Type B pancreatic cell (in vitro differentiated cells): ENCODE measurements at regions not wholly inside any gene's neighbourhood (a gene's known extent, or its start where the extent isn't known, plus 50 kb on each side); places are given as distances from the start of the nearest gene placed in this dataset.

Experiments used
- DNase-seq: peaks from one replicate; pipeline ENCODE4 v3.0.0; 2021; ENCODE audit warnings: mixed read lengths; ENCODE audit not compliant: unreplicated experiment; ENCODE audit errors: extremely low spot score
- H3K27ac Mint-ChIP-seq: 2 replicates; pipeline ENCODE4 v1.8.0; 2021; ENCODE audit warnings: mild to moderate bottlenecking, mixed read lengths
- H3K27me3 Mint-ChIP-seq: 2 replicates; pipeline ENCODE4 v1.8.0; 2021; ENCODE audit warnings: mixed read lengths
- H3K36me3 Mint-ChIP-seq: 2 replicates; pipeline ENCODE4 v1.8.0; 2021; ENCODE audit warnings: mixed read lengths
- H3K4me1 Mint-ChIP-seq: one replicate; pipeline ENCODE4 v1.8.0; 2021; ENCODE audit warnings: mixed read lengths; ENCODE audit not compliant: unreplicated experiment
- H3K4me3 Mint-ChIP-seq: 2 replicates; pipeline ENCODE4 v1.8.0; 2021; ENCODE audit warnings: mild to moderate bottlenecking, mixed read lengths
- H3K9me3 Mint-ChIP-seq: 2 replicates; pipeline ENCODE4 v1.8.0; 2021; ENCODE audit warnings: mixed read lengths
- TF ChIP-seq, protein P1 (sequence below): fragments of 200-600 bp; sonication (generic); conservative IDR thresholded peaks from 2 replicates; pipeline ENCODE4 v1.5.0; 2021; ENCODE audit warnings: antibody characterized with exemption, mild to moderate bottlenecking

DNA sequence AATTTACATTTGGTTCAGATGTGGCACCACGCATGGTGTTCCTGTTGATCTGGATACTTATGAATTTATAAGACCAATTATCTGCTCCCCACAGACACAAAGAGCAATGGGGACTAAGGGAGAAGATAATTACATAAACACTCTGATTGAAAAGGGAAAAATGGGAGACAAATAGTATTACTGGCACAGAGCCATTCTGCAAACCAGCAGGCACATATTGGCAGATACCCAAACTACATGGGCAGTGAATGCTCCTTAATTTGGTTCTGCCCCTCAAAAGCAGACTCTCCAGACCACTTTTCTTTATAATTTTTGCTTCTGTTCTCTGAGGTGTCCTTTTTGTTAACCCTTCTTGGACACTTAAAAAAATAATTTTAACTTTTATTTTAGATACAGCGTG is 1674.2 kb downstream of the PCDH9 start:
- DNase-seq, result no peak
- Mint-ChIP-seq H3K4me3 (no peak overlapping the region), H3K4me1 (peaks cover 11% of the 10 kb centered on the region), H3K27ac (no peak overlapping the region), H3K36me3 (no peaks in the 10 kb centered on the region), H3K27me3 (no peaks in the 10 kb centered on the region), H3K9me3 (peaks cover 16% of the 10 kb centered on the region)
- TF ChIP-seq, protein P1, sequence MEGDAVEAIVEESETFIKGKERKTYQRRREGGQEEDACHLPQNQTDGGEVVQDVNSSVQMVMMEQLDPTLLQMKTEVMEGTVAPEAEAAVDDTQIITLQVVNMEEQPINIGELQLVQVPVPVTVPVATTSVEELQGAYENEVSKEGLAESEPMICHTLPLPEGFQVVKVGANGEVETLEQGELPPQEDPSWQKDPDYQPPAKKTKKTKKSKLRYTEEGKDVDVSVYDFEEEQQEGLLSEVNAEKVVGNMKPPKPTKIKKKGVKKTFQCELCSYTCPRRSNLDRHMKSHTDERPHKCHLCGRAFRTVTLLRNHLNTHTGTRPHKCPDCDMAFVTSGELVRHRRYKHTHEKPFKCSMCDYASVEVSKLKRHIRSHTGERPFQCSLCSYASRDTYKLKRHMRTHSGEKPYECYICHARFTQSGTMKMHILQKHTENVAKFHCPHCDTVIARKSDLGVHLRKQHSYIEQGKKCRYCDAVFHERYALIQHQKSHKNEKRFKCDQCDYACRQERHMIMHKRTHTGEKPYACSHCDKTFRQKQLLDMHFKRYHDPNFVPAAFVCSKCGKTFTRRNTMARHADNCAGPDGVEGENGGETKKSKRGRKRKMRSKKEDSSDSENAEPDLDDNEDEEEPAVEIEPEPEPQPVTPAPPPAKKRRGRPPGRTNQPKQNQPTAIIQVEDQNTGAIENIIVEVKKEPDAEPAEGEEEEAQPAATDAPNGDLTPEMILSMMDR, result no peak

DNA sequence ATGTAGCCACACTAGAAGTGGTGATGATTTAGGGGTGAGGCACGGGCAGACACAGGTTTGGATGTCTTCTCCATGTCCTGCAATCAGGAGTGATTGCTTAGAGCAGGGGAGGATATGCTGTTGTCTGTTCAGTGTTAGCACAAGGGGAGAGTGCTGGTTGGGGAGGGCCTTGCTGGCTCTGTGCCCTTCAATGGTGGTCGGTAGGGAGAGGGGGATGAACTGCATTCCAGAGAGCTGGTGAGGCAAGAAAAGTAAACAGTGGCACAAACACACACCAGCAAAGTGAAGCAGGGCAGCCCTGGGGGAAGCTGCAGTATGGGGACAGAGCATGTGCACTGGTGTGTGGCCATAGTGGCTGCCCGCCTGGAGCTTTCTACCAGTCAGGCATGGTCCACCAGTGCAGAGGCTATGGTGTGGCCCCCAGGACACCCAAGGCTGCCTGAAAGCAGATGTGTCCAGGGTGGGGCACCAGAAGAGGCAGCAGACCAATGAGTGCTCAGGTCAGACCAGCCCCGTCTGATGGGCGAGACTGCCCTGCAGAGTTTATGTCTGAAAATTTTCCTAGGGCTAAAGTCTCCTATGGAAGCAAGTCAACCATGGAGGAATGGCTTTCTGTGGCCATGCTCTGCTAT is 1676.9 kb downstream of the PCDH9 start:
- TF ChIP-seq, protein P1, result no peak
- H3K9me3 Mint-ChIP-seq, result peaks cover 22% of the 10 kb centered on the region
- no peak for DNase-seq
- H3K4me3 Mint-ChIP-seq, result no peak overlapping the region
- H3K27me3 Mint-ChIP-seq, result no peaks in the 10 kb centered on the region
- peaks cover 3% of the 10 kb centered on the region for H3K4me1 Mint-ChIP-seq
- H3K27ac Mint-ChIP-seq, result no peak overlapping the region
- no peaks in the 10 kb centered on the region for H3K36me3 Mint-ChIP-seq

DNA sequence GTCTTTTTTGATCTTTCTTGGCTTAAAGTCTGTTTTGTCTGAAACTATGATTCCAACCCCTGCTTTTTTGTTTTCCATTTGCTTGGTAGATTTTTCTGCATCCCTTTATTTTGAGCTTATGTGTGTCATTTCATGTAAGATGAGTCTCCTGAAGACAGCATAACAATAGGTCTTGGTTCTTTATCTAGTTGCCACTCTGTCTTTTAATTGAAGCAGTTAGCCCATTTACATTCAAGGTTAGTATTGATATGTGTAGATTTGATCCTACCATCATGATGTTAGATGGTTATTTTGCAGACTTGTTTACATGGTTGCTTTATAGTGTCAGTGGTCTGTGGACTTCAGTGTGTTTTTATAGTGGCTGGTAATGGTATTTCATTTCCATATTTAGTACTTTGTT is 1678.9 kb downstream of the PCDH9 start:
- DNase-seq, result no peak
- H3K4me3 Mint-ChIP-seq, result no peak overlapping the region
- no peaks in the 10 kb centered on the region for H3K36me3 Mint-ChIP-seq
- peaks cover 3% of the 10 kb centered on the region for H3K4me1 Mint-ChIP-seq
- no peak overlapping the region for H3K27ac Mint-ChIP-seq
- H3K9me3 Mint-ChIP-seq, result peaks cover 22% of the 10 kb centered on the region
- no peaks in the 10 kb centered on the region for H3K27me3 Mint-ChIP-seq
- TF ChIP-seq, protein P1, result no peak

DNA sequence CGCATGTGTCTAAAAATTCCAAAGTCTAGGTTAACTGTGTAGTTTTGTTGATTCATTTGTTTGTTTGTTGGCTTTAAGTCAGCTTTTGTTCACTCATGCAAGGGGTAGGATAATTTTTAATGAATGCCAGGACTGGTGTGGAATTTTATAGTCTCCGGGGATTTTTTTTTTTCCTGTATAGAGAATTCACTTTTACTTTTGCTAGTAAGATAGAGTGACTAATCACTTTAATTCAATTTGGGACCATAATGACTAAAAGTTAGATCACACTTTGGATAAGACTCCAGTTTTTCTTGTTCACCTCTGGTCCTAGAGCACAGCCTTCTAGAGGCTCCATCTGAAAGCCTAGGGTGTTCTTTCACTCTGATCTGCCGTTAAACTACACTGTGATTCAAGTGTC is 1690.0 kb downstream of the PCDH9 start:
- DNase-seq, result no peak
- Mint-ChIP-seq H3K4me1 (no peaks in the 10 kb centered on the region), H3K27ac (no peak overlapping the region), H3K36me3 (no peaks in the 10 kb centered on the region), H3K4me3 (no peak overlapping the region), H3K27me3 (no peaks in the 10 kb centered on the region), H3K9me3 (no peaks in the 10 kb centered on the region)
- TF ChIP-seq, protein P1, result no peak

DNA sequence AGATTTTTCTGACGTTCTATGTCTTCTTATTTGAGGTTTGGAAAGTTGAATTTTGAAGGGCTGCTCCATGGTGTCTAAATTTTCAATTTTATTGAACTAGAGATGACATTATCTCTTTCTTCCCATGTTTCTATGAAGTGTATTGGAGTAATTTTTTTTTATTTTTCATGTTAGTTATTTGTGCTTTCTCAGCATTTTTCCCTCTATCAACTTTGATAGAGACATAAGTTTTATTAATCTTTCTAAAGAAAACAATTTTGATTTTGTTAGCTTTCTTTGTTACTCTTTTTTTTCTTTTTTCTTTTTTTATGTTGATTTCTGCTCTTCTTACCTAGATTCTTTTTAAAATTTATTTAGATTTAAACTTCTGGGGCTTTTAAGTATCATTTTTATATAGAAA is 1694.8 kb downstream of the PCDH9 start:
- Mint-ChIP-seq H3K27me3 (no peaks in the 10 kb centered on the region), H3K4me3 (no peak overlapping the region), H3K4me1 (peaks cover 4% of the 10 kb centered on the region), H3K9me3 (no peaks in the 10 kb centered on the region), H3K27ac (no peak overlapping the region), H3K36me3 (no peaks in the 10 kb centered on the region)
- DNase-seq, result no peak
- TF ChIP-seq, protein P1, result no peak

DNA sequence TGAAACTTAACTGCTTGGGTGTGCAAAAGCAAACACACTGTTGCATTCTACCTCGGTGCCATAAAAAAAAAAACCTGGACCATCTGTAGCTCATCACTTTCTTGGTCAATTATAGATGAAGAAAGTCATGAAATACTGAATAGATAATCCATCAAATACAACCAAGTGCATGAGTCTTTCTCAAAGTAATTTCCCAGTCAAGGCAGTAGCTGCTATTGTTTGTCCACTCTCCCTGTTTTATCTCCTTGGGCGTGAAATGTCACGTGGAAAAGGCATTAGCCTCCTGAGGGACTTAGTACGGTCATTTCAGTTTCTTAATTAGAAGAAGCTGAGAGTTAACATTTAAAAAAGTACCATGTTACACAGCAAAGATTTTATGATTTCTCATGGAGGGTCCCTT is 1697.9 kb downstream of the PCDH9 start:
- Mint-ChIP-seq H3K36me3 (no peaks in the 10 kb centered on the region), H3K27me3 (no peaks in the 10 kb centered on the region), H3K4me3 (no peak overlapping the region), H3K9me3 (no peaks in the 10 kb centered on the region), H3K27ac (no peak overlapping the region), H3K4me1 (peaks cover 9% of the 10 kb centered on the region)
- TF ChIP-seq, protein P1, result no peak
- DNase-seq, result no peak
